ENCODE measurements at regions not wholly inside any gene's neighbourhood (a gene's known extent, or its start where the extent isn't known, plus 50 kb on each side); places are given as distances from the start of the nearest gene placed in this dataset.

GRCh38 chr19:28401739-28402424 is 811.1 kb downstream of the UQCRFS1 start:
- no peak for TF ChIP-seq CTCF (conservative IDR thresholded peaks at IDR 0.05)

More at GRCh38 chr19:28401739-28402424, 811.1 kb downstream of the UQCRFS1 start:
- Histone ChIP-seq H2BK5ac (ENCODE audit: insufficient read length, low read length) (no peak overlapping the region), H2BK120ac (ENCODE audit: low read depth, low read length, poor library complexity, severe bottlenecking) (no peak overlapping the region), H3K4me1 (ENCODE audit: insufficient read depth, low read length) (no peaks in the 10 kb centered on the region), H2AK5ac (ENCODE audit: insufficient read length, low read length) (no peak overlapping the region), H2BK15ac (ENCODE audit: low read depth, low read length) (no peak overlapping the region), H4K8ac (replicated peaks; ENCODE audit: insufficient read length, low read depth, low read length) (no peak overlapping the region), H3K23ac (ENCODE audit: insufficient read length, low read depth, low read length) (no peak overlapping the region), H3K79me2 (ENCODE audit: insufficient read depth, low read length) (no peaks in the 10 kb centered on the region), H2BK20ac (ENCODE audit: low read depth, low read length, poor library complexity, severe bottlenecking) (no peak overlapping the region), H3K27me3 (ENCODE audit: insufficient read depth, low read length) (no peaks in the 10 kb centered on the region), H3T11ph (ENCODE audit: low read length) (no peak overlapping the region), H3K14ac (ENCODE audit: insufficient read depth, low read length) (no peak overlapping the region), H2AFZ (ENCODE audit: low read length) (no peak overlapping the region), H3K27ac (ENCODE audit: insufficient read length, low read depth, low read length) (no peak overlapping the region), H3K4ac (ENCODE audit: low read depth, low read length) (no peak overlapping the region), H3K9ac (ENCODE audit: extremely low read depth, insufficient read length, low read length) (no peak overlapping the region), H2BK12ac (ENCODE audit: insufficient read length, low read depth, low read length) (no peak overlapping the region), H4K20me1 (ENCODE audit: control insufficient read depth, insufficient read depth, insufficient read length) (no peaks in the 10 kb centered on the region), H3K79me1 (ENCODE audit: insufficient read depth, low read depth, low read length, poor library complexity, severe bottlenecking) (no peaks in the 10 kb centered on the region), H4K91ac (ENCODE audit: insufficient read length, low read depth, low read length) (no peak overlapping the region), H4K5ac (ENCODE audit: insufficient read length, low read depth, low read length) (no peak overlapping the region), H3K18ac (ENCODE audit: insufficient read length, low read depth, low read length) (no peak overlapping the region), H3K56ac (ENCODE audit: insufficient read length, low read depth, low read length) (no peak overlapping the region), H3K4me2 (ENCODE audit: insufficient read depth, insufficient read length, low read length) (no peak overlapping the region), H3K23me2 (ENCODE audit: insufficient read length, low read depth, low read length, poor library complexity, severe bottlenecking) (no peaks in the 10 kb centered on the region), H3K9me3 (ENCODE audit: control insufficient read depth, low read depth, low read length) (no peaks in the 10 kb centered on the region)
- H3K4me3 Mint-ChIP-seq, result no peak overlapping the region
- H3K27ac Mint-ChIP-seq, result no peak overlapping the region
- peaks cover 23 to 37% of the 10 kb centered on the region in 2 experiments for H3K4me1 Mint-ChIP-seq
- no peak for DNase-seq
- peaks cover 0 to 2% (median 0%) of the 10 kb centered on the region in 3 experiments; a peak in 1 of 7 replicates for H3K36me3 Mint-ChIP-seq (ENCODE audit: insufficient read depth in 1 of 3, low read depth in 3 of 3)
- H3K9me3 Mint-ChIP-seq, result peaks cover 0 to 3% of the 10 kb centered on the region in 2 experiments; a peak in 2 of 5 replicates
- no peaks in the 10 kb centered on the region; the same call in none of the 2 replicates for H3K27me3 Mint-ChIP-seq (ENCODE audit: low read depth)
- WGBS (ENCODE audit: extremely low coverage, insufficient read length, low lambda C conversion rate), result no CpG with 5 or more reads among the region's 8 CpGs
